ENCODE measurements at regions not wholly inside any gene's neighbourhood (a gene's known extent, or its start where the extent isn't known, plus 50 kb on each side); places are given as distances from the start of the nearest gene placed in this dataset.
"Not testable (repeated sequence)": the region's sequence is repeated elsewhere in the genome, so short reads cannot be mapped to it uniquely, and the experiment has no call there.

DNA sequence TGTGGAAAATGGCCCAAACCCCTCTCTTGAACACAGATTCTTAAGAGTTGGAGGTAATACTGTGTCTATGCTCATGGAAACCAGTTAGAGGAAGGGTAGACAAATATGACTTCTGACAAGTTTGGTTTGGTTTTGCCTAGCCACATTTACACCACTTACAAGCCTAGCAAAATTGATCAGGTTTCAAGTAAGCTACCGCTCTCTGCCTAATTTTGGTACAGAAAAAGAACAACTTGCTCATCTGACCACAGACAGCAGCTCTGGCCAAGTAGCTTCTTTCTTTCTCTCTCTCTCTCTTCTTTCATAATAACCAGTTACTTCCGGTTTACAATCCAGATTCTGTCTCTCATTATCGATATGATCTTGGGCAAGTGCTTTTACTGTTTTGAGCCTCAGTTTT is 260.0 kb downstream of the GLUD2 start:
- no peak for DNase-seq

- DNase-seq: peak; percentile 36
These were observed 260.9 kb downstream of the GLUD2 start for GRCh38 chrX:121308276-121308805.

DNA sequence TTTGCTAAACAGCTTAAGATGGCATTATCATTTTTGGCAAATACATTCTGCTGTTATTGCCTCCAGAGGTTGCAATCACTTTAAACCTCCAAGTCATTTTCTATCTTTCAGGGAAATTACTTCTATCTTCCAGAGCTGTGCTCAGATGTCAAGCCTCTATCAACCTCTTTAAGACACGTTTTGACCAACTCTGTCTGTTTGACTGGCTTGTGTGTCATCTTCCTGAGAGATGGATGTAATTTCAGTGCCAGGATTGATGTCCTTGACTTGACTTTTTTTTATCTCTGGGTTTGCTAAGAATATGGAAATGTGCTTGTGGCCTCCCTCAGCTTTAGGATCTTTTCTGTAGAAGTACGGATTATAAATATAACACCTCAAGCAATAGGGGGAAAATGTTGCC is 263.4 kb downstream of the GLUD2 start:
- no peak for DNase-seq

GRCh38 chrX:121320441-121320840 is 273.0 kb downstream of the GLUD2 start:
- no peak for DNase-seq

- no peak for DNase-seq
These were observed 274.7 kb downstream of the GLUD2 start for GRCh38 chrX:121322159-121322558.

- DNase-seq: no peak
These were observed 275.9 kb downstream of the GLUD2 start for GRCh38 chrX:121323337-121323736.

DNA sequence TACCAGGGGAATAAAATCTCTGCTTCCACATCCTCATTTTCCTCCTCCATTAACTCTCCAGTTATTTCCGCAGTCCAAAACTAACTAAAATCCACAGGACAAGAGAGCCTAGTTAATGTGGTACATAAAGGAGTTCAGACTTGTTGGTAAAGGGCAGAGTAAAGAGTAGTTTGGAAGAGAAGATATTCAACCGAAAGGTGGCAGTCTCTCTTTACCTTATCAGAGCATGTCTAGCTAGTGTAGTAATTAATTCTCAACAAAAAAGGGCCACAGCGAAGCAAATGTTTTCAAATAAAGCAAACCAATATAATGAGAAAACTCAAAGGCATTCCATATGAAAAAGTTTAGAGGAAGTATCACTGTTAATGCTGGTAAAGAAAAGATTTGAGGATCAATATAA is 286.5 kb downstream of the GLUD2 start:
- no peak for DNase-seq

GRCh38 chrX:121336831-121337421 is 289.5 kb downstream of the GLUD2 start:
- no peak for DNase-seq

- DNase-seq: no peak
These were observed 290.4 kb downstream of the GLUD2 start for GRCh38 chrX:121337816-121338215.

DNA sequence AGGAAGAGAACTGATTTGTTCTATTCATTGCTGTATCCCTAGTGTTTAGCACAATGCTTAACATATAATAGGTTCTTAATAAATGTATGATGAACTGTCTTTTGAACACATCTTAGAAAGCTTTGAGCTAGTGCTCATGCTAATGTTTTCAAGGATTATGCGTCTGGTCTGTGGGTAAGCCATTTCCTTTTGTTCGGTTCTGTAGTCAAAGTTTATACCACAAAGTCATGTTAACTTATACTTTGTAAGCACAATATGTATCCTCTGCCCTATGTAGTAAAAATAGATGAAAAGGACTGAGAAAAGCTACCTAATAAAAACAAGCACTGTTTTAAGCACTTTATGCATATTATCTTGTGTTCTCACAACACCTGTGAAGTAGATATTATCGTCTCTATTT is 301.9 kb downstream of the GLUD2 start:
- no peak for DNase-seq

DNA sequence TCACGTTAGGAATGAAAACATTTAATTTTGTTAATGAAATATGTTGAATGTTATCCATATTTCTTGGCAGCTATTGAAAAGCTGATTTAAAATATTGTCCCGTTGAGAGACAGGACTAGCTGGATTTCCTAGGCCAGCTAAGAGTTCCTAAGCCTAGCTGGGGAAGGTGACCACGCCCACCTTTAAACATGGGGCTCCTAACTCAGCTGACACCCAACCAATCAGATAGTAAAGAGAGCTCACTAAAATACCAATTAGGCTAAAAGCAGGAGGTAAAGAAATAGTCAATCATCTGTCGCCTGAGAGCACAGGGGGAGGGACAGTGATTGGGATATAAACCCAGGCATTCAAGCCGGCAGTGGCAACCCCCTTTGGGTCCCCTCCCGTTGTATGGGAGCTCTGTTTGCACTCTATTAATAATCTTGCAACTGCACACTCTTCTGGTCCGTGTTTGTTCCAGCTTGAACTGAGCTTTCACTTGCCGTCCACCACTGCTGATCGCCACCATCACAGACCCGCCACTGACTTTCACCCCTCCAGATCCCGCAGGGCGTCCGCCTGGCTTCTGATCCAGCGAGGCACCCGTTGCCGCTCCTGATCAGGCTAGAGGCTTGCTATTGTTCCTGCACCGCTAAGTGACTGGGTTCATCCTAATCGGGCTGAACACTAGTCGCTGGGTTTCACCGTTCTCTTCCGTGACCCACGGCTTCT is 308.9 kb downstream of the GLUD2 start:
- DNase-seq: no peak

- DNase-seq: no peak
These were observed 309.4 kb downstream of the GLUD2 start for GRCh38 chrX:121356850-121357171.

DNA sequence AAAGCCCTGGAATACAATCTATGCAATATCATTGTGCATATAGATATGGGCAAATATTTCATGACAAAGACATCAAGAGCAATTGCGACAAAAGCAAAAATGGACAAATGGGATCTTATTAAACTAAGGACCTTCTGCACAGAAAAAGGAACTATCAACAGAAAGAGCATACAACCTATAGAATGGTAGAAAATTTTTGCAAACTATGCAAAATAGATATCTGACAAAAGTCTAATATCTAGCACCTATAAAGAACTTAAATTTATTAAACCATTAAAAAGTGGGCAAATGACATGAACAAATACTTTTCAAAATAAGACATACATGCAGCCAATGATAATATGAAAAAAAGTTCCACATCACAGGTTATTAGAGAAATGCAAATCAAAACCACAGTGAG is 312.9 kb downstream of the GLUD2 start:
- no peak for DNase-seq

GRCh38 chrX:121365572-121366161 is 318.3 kb downstream of the GLUD2 start:
- no peak for DNase-seq

DNA sequence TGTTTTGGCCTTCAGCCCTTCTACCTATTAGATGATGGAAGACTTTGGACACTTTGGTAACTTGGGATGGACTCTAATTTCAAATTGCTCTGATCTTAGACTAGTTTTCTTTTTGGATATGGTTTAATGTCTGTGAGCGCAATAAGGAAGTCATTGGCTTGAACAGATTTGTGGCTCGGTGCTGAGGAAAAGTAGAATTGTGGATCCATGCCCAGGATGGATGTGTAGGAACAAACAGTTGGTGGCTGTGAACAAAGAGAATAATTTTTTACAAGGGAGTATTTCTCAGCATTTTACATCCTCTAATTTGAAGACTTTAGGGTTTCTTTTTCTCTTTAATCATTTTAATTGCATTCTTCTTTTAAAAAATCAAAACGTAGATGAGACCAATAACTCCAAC is 327.1 kb downstream of the GLUD2 start:
- DNase-seq: no peak

DNA sequence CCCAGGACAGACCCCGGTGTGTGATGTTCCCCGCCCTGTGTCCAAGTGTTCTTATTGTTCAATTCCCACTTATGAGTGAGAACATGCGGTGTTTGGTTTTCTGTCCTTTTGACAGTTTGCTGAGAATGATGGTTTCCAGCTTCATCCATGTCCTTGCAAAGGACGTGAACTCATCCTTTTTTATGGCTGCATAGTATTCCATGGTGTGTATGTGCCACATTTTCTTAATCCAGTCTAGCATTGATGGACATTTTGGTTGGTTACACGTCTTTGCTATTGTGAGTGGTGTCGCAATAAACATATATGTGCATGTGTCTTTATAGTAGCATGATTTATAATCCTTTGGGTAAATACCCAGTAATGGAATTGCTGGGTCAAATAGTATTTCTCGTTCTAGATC is 334.5 kb downstream of the GLUD2 start:
- not testable (repeated sequence) for DNase-seq

GRCh38 chrX:121389976-121390714 is 342.7 kb downstream of the GLUD2 start:
- DNase-seq: no peak

GRCh38 chrX:121405826-121406225 is 358.4 kb downstream of the GLUD2 start:
- no peak for DNase-seq

GRCh38 chrX:121407627-121408026 is 360.2 kb downstream of the GLUD2 start:
- no peak for DNase-seq

DNA sequence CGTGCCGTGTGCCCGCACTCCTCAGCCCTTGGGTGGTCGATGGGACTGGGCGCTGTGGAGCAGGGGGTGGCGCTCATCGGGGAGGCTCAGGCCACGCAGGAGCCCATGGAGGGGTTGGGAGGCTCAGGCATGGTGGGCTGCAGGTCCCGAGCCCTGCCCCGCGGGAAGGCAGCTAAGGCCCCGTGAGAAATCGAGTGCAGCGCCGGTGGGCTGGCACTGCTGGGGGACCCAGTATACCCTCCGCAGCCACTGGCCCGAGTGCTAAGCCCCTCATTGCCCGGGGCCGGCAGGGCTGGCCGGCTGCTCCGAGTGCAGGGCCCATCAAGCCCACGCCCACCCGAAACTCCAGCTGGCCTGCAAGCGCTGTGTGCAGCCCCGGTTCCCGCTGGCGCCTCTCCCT is 384.1 kb downstream of the GLUD2 start:
- DNase-seq: not testable (repeated sequence)

- no peak for DNase-seq
These were observed 385.9 kb downstream of the GLUD2 start for GRCh38 chrX:121433289-121433688.

DNA sequence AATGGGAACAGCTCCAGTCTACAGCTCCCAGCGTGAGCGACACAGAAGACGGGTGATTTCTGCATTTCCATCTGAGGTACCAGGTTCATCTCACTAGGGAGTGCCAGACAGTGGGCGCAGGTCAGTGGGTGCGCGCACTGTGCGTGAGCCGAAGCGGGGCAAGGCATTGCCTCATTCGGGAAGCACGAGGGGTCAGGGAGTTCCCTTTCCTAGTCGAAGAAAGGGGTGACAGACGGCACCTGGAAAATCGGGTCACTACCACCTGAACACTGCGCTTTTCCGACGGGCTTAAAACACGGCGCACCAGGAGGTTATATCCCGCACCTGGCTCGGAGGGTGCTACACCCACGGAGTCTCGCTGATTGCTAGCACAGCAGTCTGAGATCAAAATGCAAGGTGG is 390.3 kb downstream of the GLUD2 start:
- not testable (repeated sequence) for DNase-seq

- DNase-seq: no peak
These were observed 408.5 kb downstream of the GLUD2 start for GRCh38 chrX:121455890-121456289.

- DNase-seq: no peak
These were observed 408.9 kb downstream of the GLUD2 start for GRCh38 chrX:121456315-121456714.

Measured in stimulated activated CD4-positive, alpha-beta T cell treated with anti-CD3 and anti-CD28 coated beads, Interleukin-12 subunit alpha, Interleukin-12 subunit beta, amount 100 ng/mL, for 4 hours (primary cell).